Esophagus muscularis mucosa (tissue), 4 donors: ENCODE measurements at regions not wholly inside any gene's neighbourhood (a gene's known extent, or its start where the extent isn't known, plus 50 kb on each side); places are given as distances from the start of the nearest gene placed in this dataset.
A peak's percentile ranks its signal among the peaks of the same experiment; 100 is the strongest.

ENCODE experiments used
- DNase-seq: peaks from one replicate; pipeline ENCODE4 v3.0.0-alpha.2; 2017; ENCODE audit errors: extremely low spot score
- H3K27ac ChIP-seq, 4 donors: fragments of 200-600 bp; sonication (generic); replicated peaks in 1 of 4; 1 replicate in 3 of 4; 2 replicates in 1 of 4; pipeline ENCODE4 v1.5.1; 2016 to 2019; ENCODE audit warnings: mild to moderate bottlenecking in 1 of 4
- H3K27me3 ChIP-seq, 4 donors: fragments of 200-600 bp; sonication (generic); one replicate each; pipeline versions ENCODE4 v1.5.1 to v1.6.0; 2016 to 2019
- H3K36me3 ChIP-seq, 4 donors: fragments of 200-600 bp; sonication (generic); one replicate each; pipeline ENCODE4 v1.5.1; 2016 to 2019
- H3K4me1 ChIP-seq, 4 donors: fragments of 200-600 bp; sonication (generic); one replicate each; pipeline ENCODE4 v1.5.1; 2016 to 2019
- H3K4me3 ChIP-seq, 4 donors: fragments of 200-600 bp; sonication (generic); 1 replicate in 2 of 4; 2 replicates in 2 of 4; pipeline ENCODE4 v1.5.1; 2016 to 2019; ENCODE audit warnings: mild to moderate bottlenecking in 4 of 4, moderate library complexity in 1 of 4
- H3K9me3 ChIP-seq, 4 donors: fragments of 200-600 bp; sonication (generic); 1 replicate in 3 of 4; 2 replicates in 1 of 4; pipeline ENCODE4 v1.5.1; 2016 to 2019
- CTCF ChIP-seq, 3 experiments: fragments of 200-600 bp in 2 of 3; fragments of 450-650 bp in 1 of 3; sonication (generic) in 2 of 3; IDR thresholded peaks; one replicate each; pipeline ENCODE4 v1.5.1; 2017 to 2019; ENCODE audit warnings: antibody characterized with exemption in 3 of 3, mild to moderate bottlenecking in 2 of 3, moderate library complexity in 1 of 3
- EP300 ChIP-seq: sonication (generic); formaldehyde crosslinking; IDR thresholded peaks from one replicate; pipeline ENCODE4 v1.6.1; 2017; ENCODE audit warnings: antibody characterized with exemption
- POLR2A ChIP-seq: fragments of 450-650 bp; IDR thresholded peaks from one replicate; pipeline ENCODE4 v1.6.1; 2017; ENCODE audit warnings: antibody characterized with exemption, moderate library complexity, mild to moderate bottlenecking, low read depth
- POLR2AphosphoS5 ChIP-seq, 2 donors: sonication (generic); formaldehyde crosslinking; IDR thresholded peaks; one replicate each; pipeline ENCODE4 v1.6.1; 2017; ENCODE audit warnings: antibody characterized with exemption in 2 of 2
- WGBS: methylation state at CpG from one replicate; pipeline ENCODE4 v1.1.5; 2018; 5-methylcytosine and 5-hydroxymethylcytosine counted together
- intact Hi-C: fragments of 100-400 bp; cut with DNase I; formaldehyde crosslinking; loops from one replicate; pipeline ENCODE4 v1.15.1; 2023

GRCh38 chr11:95704865-95705264 is 84.7 kb downstream of the FAM76B start:
- intact Hi-C loops: loop anchor here (1.0 to 10.0 kb wide), 8 partner anchors 57 to 638 kb away; partner anchors contain the start of gene SRSF8
- no peaks in the 10 kb centered on the region for H3K27me3 ChIP-seq
- H3K9me3 ChIP-seq: no peaks in the 10 kb centered on the region
- H3K4me3 ChIP-seq: no peak overlapping the region
- H3K4me1 ChIP-seq: peaks cover 17 to 65% (median 60%) of the 10 kb centered on the region in 4 donors
- no peak for TF ChIP-seq POLR2AphosphoS5 (IDR thresholded peaks at IDR 0.05)
- no peak for TF ChIP-seq POLR2A
- no peak for TF ChIP-seq EP300
- TF ChIP-seq CTCF (IDR thresholded peaks at IDR 0.05): no peak
- 42% methylated on average over 3 of the region's 3 CpGs for WGBS
- no peak for DNase-seq
- peak overlapping the region; percentile 67 to 79 (median 68) for H3K27ac ChIP-seq
- no peaks in the 10 kb centered on the region for H3K36me3 ChIP-seq

GRCh38 chr11:95703049-95703448 is 86.5 kb downstream of the FAM76B start:
- Histone ChIP-seq H3K27me3 (no peaks in the 10 kb centered on the region), H3K4me3 (no peak overlapping the region), H3K36me3 (no peaks in the 10 kb centered on the region), H3K27ac (peak overlapping the region; percentile 50 to 79 (median 68)), H3K4me1 (peaks cover 19 to 79% (median 73%) of the 10 kb centered on the region in 4 donors), H3K9me3 (no peaks in the 10 kb centered on the region)
- WGBS: 78% methylated on average over 3 of the region's 3 CpGs
- no peak for DNase-seq
- no peak for TF ChIP-seq POLR2AphosphoS5 (IDR thresholded peaks at IDR 0.05)
- no peak for TF ChIP-seq CTCF (IDR thresholded peaks at IDR 0.05)
- TF ChIP-seq EP300: no peak
- TF ChIP-seq POLR2A: no peak
- intact Hi-C loops: loop anchor here (2.0 to 10.0 kb wide), 6 partner anchors 56 to 636 kb away; partner anchors contain the start of gene SRSF8

- Histone ChIP-seq H3K4me1 (peaks cover 19 to 82% (median 73%) of the 10 kb centered on the region in 4 donors), H3K4me3 (no peak overlapping the region), H3K36me3 (no peaks in the 10 kb centered on the region), H3K27ac (peak overlapping the region; percentile 50 to 79 (median 68)), H3K9me3 (no peaks in the 10 kb centered on the region), H3K27me3 (no peaks in the 10 kb centered on the region)
- WGBS: 42% methylated on average over 2 of the region's 2 CpGs
- no peak for DNase-seq
- TF ChIP-seq EP300 (no peak), POLR2AphosphoS5 (IDR thresholded peaks at IDR 0.05) (peak in 1 of 2 donors; percentile 31)
- intact Hi-C loops: loop anchor here (2.0 to 10.0 kb wide), 6 partner anchors 55 to 635 kb away; partner anchors contain the start of gene SRSF8
Observed at GRCh38 chr11:95702526-95702925, 87.1 kb downstream of the FAM76B start.

GRCh38 chr11:95700471-95700817 is 89.1 kb downstream of the FAM76B start:
- H3K4me3 ChIP-seq: no peak overlapping the region
- H3K27me3 ChIP-seq: no peaks in the 10 kb centered on the region
- peak overlapping the region in 1 of 4 donors; percentile 33 for H3K27ac ChIP-seq
- intact Hi-C loops: loop anchor here (5.0 to 10.0 kb wide), 5 partner anchors 53 to 633 kb away; partner anchors contain the start of gene SRSF8
- no peaks in the 10 kb centered on the region for H3K9me3 ChIP-seq
- no peak for TF ChIP-seq CTCF (IDR thresholded peaks at IDR 0.05)
- TF ChIP-seq EP300: no peak
- no peak for TF ChIP-seq POLR2AphosphoS5 (IDR thresholded peaks at IDR 0.05)
- TF ChIP-seq POLR2A: no peak
- DNase-seq: no peak
- 79% methylated on average over 6 of the region's 6 CpGs for WGBS
- peaks cover 19 to 74% (median 66%) of the 10 kb centered on the region in 4 donors for H3K4me1 ChIP-seq
- H3K36me3 ChIP-seq: no peaks in the 10 kb centered on the region

GRCh38 chr11:95699631-95700470 is 89.7 kb downstream of the FAM76B start:
- Histone ChIP-seq H3K4me3 (no peak overlapping the region), H3K27me3 (no peaks in the 10 kb centered on the region), H3K4me1 (peaks cover 14 to 68% (median 60%) of the 10 kb centered on the region in 4 donors), H3K27ac (peak overlapping the region in 1 of 4 donors; percentile 43), H3K36me3 (no peaks in the 10 kb centered on the region), H3K9me3 (no peaks in the 10 kb centered on the region)
- WGBS: 66% methylated on average over 2 of the region's 2 CpGs
- no peak for TF ChIP-seq CTCF (IDR thresholded peaks at IDR 0.05)
- TF ChIP-seq POLR2A: no peak
- no peak for TF ChIP-seq POLR2AphosphoS5 (IDR thresholded peaks at IDR 0.05)
- no peak for TF ChIP-seq EP300
- intact Hi-C loops: loop anchor here (5.0 to 10.0 kb wide), 5 partner anchors 53 to 633 kb away; partner anchors contain the start of gene SRSF8
- no peak for DNase-seq
